Muscle layer of colon (tissue), 2 donors: ENCODE measurements at regions not wholly inside any gene's neighbourhood (a gene's known extent, or its start where the extent isn't known, plus 50 kb on each side); places are given as distances from the start of the nearest gene placed in this dataset.
"Not testable (repeated sequence)": the region's sequence is repeated elsewhere in the genome, so short reads cannot be mapped to it uniquely, and the experiment has no call there.

Experiments used
- H3K27ac ChIP-seq: one replicate; pipeline ENCODE4 v1.7.0; 2013; ENCODE audit warnings: low read depth, mild to moderate bottlenecking, low read length, moderate library complexity
- H3K27me3 ChIP-seq, 2 donors: one replicate each; pipeline ENCODE4 v1.7.0; 2013; ENCODE audit warnings: low read length in 2 of 2, mild to moderate bottlenecking in 2 of 2; ENCODE audit not compliant: insufficient read depth in 2 of 2, control insufficient read depth in 1 of 2
- H3K36me3 ChIP-seq: one replicate; pipeline ENCODE4 v1.7.0; 2013; ENCODE audit warnings: mild to moderate bottlenecking, low read length; ENCODE audit not compliant: insufficient read depth
- H3K4me1 ChIP-seq: one replicate; pipeline ENCODE4 v1.7.0; 2013; ENCODE audit warnings: mild to moderate bottlenecking, low read length; ENCODE audit not compliant: insufficient read depth
- H3K4me3 ChIP-seq, 2 donors: one replicate each; pipeline ENCODE4 v1.7.0; 2013; ENCODE audit warnings: low read length in 2 of 2, low read depth in 1 of 2, mild to moderate bottlenecking in 1 of 2, moderate library complexity in 1 of 2
- H3K9ac ChIP-seq: one replicate; pipeline ENCODE4 v1.7.0; 2013; ENCODE audit warnings: low read length
- H3K9me3 ChIP-seq: one replicate; pipeline ENCODE4 v1.7.0; 2013; ENCODE audit warnings: mild to moderate bottlenecking, low read length
- donor health status: abdominal sarcoma.
- donor health status: Adenocarcinoma of cecum.

DNA sequence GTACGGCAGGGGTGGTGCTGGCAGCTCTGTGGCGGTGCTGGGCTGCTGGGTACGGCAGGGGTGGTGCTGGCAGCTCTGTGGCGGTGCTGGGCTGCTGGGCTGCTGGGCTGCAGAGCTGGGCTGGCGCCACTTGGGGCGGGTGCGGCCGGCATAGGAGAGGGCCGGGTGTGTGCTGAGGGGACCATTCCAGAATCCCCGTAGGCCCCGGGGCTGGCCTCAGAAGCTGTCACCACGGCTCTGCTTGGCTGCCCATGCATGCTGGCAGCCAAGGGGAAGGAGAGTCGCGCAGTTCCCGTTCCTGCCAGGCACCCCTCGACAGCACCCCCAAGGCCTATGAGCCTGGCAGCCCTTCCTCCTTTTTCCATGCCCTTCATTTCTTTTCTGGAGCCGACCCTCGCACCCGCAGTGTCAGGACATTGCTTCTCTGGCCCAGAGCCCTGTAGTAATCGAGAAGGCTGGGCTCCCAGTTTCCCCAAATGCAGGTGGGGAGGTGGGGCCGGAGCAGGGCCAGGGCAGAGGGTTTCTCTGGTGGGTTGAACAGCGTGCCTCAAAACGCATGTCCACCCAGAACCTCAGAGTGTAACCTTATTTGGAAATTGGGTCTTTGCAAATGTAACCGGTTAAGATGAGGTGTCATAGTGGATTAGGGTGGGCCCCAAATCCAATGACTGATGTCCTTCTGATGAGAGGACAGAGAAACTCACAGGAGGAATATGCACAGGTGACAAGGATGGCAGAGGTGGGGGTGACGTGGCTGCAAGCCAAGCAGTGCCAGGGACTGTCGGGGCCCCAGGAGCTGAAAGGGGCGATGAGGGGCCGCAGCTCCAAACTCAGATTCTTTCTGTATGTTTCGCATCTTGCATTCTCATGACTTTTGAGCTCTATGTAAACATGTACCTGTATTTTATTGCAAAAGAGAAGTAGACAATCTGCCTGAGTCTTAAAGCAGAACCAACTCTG lies 71.0 kb upstream of the ACTRT2 start:
- Histone ChIP-seq H3K9me3 (no peaks in the 10 kb centered on the region), H3K4me1 (no peaks in the 10 kb centered on the region), H3K36me3 (no peaks in the 10 kb centered on the region), H3K27ac (no peak overlapping the region), H3K9ac (no peak overlapping the region), H3K4me3 (no peak overlapping the region), H3K27me3 (peaks cover 0 to 20% of the 10 kb centered on the region in 2 donors)

DNA sequence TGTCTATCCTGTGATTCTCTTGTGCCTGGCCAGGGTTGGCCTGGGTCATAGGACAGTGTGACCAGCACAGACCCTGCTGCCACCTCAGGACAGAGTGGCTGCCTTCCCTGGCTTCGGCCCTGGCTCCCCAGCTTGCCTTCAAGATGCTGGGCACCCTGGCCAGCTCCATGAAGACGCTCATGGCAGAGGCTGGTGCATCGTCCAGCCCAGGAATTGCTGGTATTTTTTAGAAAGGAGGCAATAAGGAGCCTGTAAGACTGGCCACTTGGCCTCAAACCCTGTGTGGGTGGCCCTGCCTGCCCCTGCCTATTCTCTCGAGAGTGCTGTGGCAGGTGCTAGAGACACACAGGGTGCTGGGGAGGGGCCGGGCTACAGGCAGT lies 70.4 kb upstream of the ACTRT2 start:
- H3K27me3 ChIP-seq, result peaks cover 0 to 18% of the 10 kb centered on the region in 2 donors
- H3K9ac ChIP-seq, result no peak overlapping the region
- H3K27ac ChIP-seq, result no peak overlapping the region
- no peaks in the 10 kb centered on the region for H3K4me1 ChIP-seq
- H3K36me3 ChIP-seq, result no peaks in the 10 kb centered on the region
- H3K4me3 ChIP-seq, result no peak overlapping the region
- no peaks in the 10 kb centered on the region for H3K9me3 ChIP-seq

DNA sequence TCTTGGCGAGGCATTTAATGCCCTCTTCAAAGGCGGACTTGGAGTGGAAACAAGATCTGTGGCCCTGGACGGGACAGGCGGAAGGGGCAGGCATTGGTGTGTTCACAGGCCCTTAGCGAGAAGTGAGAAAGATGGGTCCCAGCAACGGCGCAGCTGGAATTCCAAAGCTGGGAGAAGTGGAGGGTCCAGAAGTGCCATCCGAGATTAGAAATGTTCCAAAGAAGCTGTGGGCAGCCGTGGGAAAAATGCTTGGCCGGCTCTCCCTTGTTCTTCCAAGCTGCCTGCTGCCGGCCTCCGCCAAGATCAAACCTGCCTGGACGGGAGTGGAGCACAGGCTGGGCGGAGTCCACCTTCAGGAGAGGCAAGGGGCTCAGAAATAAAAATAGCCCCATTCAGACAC lies 69.4 kb upstream of the ACTRT2 start:
- Histone ChIP-seq H3K27ac (no peak overlapping the region), H3K27me3 (peaks cover 0 to 10% of the 10 kb centered on the region in 2 donors)

DNA sequence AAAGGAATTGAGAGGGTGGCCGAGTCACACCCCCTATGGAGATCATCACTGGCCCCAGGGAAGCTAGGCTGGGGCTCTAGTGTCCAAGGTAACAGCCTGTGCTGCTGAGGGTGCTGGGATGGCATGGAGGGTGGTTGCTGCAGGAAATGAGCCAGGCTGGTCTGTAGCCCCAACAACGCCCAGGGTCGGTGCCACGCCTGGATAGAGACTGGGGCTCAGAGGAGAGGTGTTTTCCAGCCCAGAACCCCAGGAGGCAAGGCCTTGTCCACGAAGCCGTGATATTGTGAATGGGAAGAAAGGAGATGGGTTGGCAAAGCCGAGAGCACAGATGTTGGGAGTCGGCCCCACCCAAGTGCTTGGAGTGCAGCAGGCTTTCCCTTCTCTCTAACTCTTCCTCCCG lies 68.9 kb upstream of the ACTRT2 start:
- no peak overlapping the region for H3K9ac ChIP-seq
- H3K27ac ChIP-seq, result no peak overlapping the region
- H3K36me3 ChIP-seq, result no peaks in the 10 kb centered on the region
- no peaks in the 10 kb centered on the region for H3K9me3 ChIP-seq
- no peak overlapping the region for H3K4me3 ChIP-seq
- H3K27me3 ChIP-seq, result peaks cover 0 to 5% of the 10 kb centered on the region in 2 donors
- H3K4me1 ChIP-seq, result no peaks in the 10 kb centered on the region

More for the DNA sequence above, 69.4 kb upstream of the ACTRT2 start:
- Histone ChIP-seq H3K9ac (no peak overlapping the region), H3K9me3 (no peaks in the 10 kb centered on the region), H3K36me3 (no peaks in the 10 kb centered on the region), H3K4me3 (no peak overlapping the region), H3K4me1 (no peaks in the 10 kb centered on the region)

DNA sequence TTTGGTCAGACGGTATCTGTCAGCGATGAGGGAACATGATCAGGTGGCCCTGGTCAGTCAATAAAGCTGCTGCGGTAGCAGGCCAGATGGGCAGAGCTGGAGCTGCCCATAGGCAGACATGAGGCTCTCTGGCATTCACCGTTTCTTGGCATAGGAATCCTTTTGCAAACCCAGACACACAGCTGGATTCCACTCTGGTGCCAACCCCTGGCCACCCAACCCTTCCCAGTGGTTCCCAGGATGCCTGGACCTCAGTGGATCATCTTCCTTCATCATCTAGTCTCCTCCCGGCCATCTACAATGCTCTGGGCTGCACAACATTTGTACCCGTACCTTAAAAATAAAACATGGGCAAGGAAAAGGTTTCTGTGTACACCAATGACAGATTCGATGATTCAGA lies 68.3 kb upstream of the ACTRT2 start:
- Histone ChIP-seq H3K4me1 (no peaks in the 10 kb centered on the region), H3K9ac (no peak overlapping the region), H3K27ac (no peak overlapping the region), H3K9me3 (no peaks in the 10 kb centered on the region), H3K4me3 (no peak overlapping the region), H3K27me3 (peaks cover 0 to 4% of the 10 kb centered on the region in 2 donors), H3K36me3 (no peaks in the 10 kb centered on the region)

DNA sequence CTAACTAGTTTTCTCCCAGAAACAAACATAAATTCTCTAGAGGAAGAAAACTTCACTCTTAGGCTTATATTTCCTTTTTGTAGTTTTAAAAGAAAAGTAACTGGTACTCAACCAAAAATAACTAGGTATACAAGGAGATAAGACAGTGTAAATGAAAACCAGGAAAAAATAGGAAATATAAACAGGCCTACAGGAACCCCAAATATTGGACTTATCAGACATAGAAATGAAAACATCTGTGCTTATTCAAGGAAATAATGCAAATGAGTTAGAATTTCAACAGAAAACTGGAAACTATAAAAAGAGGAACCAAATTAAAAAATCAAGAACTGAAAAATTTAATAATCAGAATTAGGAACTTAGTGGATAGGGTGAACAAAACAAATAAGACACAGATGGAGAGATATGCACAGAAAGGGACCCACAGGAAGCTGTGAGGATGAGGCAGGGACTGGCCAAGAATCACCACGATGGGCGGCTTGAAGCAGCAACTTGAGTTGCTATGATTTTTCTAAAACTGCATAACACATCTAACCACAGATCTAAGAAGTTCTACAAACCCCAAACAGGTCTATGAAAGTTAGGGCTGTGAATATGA lies 67.5 kb upstream of the ACTRT2 start:
- H3K36me3 ChIP-seq, result no peaks in the 10 kb centered on the region
- no peaks in the 10 kb centered on the region for H3K4me1 ChIP-seq
- no peak overlapping the region for H3K27ac ChIP-seq
- no peak overlapping the region for H3K4me3 ChIP-seq
- peaks cover 0 to 3% of the 10 kb centered on the region in 2 donors for H3K27me3 ChIP-seq
- no peaks in the 10 kb centered on the region for H3K9me3 ChIP-seq
- H3K9ac ChIP-seq, result no peak overlapping the region

DNA sequence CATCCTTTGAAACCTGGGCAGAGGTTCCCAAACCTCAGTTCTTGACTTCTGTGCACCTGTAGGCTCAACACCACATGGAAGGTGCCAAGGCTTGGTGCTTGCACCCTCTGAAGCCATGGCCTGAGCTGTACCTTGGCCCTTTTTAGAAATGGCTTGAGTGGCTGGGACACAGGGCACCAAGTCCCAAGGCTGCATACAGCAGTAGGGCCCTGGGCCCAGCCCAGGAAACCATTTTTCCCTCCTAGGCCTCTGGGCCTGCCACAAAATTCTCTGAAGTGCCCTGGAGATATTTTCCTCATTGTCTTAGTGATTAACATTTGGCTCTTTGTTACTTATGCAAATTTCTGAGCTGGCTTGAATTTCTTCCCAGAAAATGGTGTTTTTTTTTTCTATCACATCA lies 65.6 kb upstream of the ACTRT2 start:
- Histone ChIP-seq H3K4me3 (no peak overlapping the region), H3K9me3 (no peaks in the 10 kb centered on the region), H3K27me3 (no peaks in the 10 kb centered on the region), H3K36me3 (no peaks in the 10 kb centered on the region), H3K27ac (no peak overlapping the region), H3K9ac (no peak overlapping the region), H3K4me1 (no peaks in the 10 kb centered on the region)

DNA sequence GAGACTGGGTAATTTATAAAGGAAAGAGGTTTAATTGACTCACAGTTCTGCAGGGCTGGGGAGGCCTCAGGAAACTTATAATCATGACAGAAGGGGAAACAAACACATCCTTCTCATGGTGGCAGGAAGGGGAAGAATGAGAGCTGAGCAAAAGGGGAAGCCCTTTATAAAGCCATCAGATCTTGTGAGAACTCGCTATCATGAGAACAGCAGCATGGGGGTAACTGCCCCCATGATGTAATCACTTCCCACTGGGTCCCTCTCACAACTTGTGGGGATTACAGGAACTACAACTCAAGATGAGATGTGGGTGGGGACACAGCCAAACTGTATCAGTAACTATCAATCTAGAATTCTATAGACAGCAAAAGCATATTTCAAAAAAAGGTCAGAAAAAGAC lies 64.7 kb upstream of the ACTRT2 start:
- Histone ChIP-seq H3K9ac (no peak overlapping the region), H3K4me1 (no peaks in the 10 kb centered on the region), H3K27me3 (no peaks in the 10 kb centered on the region), H3K27ac (no peak overlapping the region), H3K9me3 (no peaks in the 10 kb centered on the region), H3K36me3 (no peaks in the 10 kb centered on the region), H3K4me3 (no peak overlapping the region)

DNA sequence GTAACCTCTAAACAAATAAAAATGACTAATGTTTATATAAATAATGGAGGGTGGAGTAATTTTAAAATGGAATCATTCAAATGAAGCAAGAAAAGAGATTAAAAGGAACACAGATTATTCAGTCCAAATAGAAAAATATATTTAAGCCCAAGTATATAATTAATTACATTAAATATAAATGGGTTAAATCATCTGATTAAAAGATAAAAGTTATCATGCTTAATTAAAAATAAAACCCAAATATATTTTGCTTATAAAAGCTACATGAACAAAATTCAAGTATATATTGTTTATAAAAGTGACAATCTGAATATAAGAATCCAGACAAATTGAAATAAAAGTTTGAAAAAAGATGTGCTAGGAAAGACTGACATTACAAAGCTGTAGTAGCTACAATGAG lies 63.9 kb upstream of the ACTRT2 start:
- H3K27me3 ChIP-seq, result no peaks in the 10 kb centered on the region
- H3K9me3 ChIP-seq, result no peaks in the 10 kb centered on the region
- no peak overlapping the region for H3K27ac ChIP-seq
- H3K36me3 ChIP-seq, result no peaks in the 10 kb centered on the region
- H3K4me3 ChIP-seq, result no peak overlapping the region
- H3K9ac ChIP-seq, result no peak overlapping the region
- no peaks in the 10 kb centered on the region for H3K4me1 ChIP-seq

DNA sequence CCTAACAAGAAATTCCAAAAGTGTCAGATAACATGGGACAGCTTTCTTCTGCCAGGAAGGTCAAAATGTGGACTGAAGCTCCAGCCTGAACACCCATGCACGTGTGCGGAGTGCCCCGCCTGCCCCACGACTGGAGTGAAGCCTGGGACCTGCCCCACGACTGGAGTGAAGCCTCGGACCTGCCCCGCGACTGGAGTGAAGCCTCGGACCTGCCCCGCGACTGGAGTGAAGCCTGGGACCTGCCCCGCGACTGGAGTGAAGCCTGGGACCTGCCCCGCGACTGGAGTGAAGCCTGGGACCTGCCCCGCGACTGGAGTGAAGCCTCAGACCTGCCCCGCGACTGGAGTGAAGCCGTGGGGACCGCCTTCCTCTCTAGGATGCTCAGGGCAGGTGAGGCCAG lies 61.4 kb upstream of the ACTRT2 start:
- not testable (repeated sequence) for H3K4me1 ChIP-seq, H3K36me3 ChIP-seq, H3K4me3 ChIP-seq, H3K9me3 ChIP-seq, H3K27me3 ChIP-seq, H3K9ac ChIP-seq, H3K27ac ChIP-seq

DNA sequence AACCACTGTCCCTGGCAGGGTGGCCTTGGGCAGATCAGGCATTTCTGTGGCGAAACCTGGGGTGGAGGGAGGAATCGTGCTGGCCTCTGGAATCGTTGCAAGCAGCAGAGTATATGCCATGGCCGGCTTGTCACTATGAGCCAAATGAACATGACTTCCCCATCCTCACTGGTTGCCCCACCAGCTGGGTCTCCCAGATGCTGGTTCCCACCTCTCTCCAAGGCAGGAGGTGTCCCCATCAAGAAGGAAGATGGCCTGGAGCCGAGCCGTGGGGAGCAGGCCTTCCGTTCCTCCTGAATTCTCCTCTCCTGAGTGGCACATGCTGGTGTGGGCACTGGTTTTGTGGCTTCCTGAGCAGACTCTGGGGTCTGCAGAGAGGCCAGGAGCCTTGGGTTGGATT lies 60.2 kb upstream of the ACTRT2 start:
- Histone ChIP-seq H3K4me1 (no peaks in the 10 kb centered on the region), H3K27ac (no peak overlapping the region), H3K9me3 (no peaks in the 10 kb centered on the region), H3K36me3 (no peaks in the 10 kb centered on the region), H3K9ac (no peak overlapping the region), H3K4me3 (no peak overlapping the region), H3K27me3 (no peaks in the 10 kb centered on the region)

DNA sequence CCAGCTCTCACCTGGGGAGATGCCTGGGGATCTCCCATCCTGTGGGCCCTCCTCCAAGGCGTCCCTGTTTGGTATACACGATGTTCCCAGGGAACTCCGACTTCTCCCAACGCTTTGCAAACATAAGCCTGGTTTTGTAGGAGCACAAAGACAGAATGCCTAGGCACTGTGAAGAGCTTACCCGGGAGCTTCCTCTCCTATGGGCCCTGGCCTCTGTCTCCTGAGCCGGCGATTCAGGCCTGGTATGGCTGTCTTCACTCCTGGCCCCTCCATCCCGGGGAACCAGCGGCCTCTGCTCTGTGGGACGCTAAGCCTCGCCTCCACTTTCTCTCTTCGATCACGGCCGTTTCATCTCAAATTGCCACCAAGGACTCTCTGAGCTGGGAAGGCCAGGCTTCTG lies 59.6 kb upstream of the ACTRT2 start:
- H3K27ac ChIP-seq, result no peak overlapping the region
- H3K9ac ChIP-seq, result no peak overlapping the region
- H3K36me3 ChIP-seq, result no peaks in the 10 kb centered on the region
- no peaks in the 10 kb centered on the region for H3K27me3 ChIP-seq
- no peaks in the 10 kb centered on the region for H3K4me1 ChIP-seq
- no peak overlapping the region for H3K4me3 ChIP-seq
- H3K9me3 ChIP-seq, result no peaks in the 10 kb centered on the region
